AG04450 (cell line): ENCODE measurements at regions not wholly inside any gene's neighbourhood (a gene's known extent, or its start where the extent isn't known, plus 50 kb on each side); places are given as distances from the start of the nearest gene placed in this dataset.

Experiments used
- CTCF ChIA-PET: fragments of 300-600, 350-600 bp; formaldehyde crosslinking; extraction: SDS; loops from one replicate; lab custom pipeline; 2022; ENCODE audit warnings: antibody characterized with exemption, inconsistent platforms; lab: Charles Lee
- POLR2A ChIA-PET: fragments of 350-600 bp; formaldehyde crosslinking; extraction: SDS; loops from one replicate; lab custom pipeline; 2021; ENCODE audit warnings: antibody characterized with exemption, inconsistent platforms; lab: Yijun Ruan, JAX
- DNase-seq: peaks from one replicate; pipeline ENCODE4 v3.0.0-alpha.2; 2011; ENCODE audit warnings: low read depth, low spot score
- H3K27ac ChIP-seq: one replicate; pipeline ENCODE4 v1.5.1; 2012; ENCODE audit warnings: low read depth, low read length, control low read depth
- H3K27me3 ChIP-seq: one replicate; pipeline ENCODE4 v1.6.0; 2012; ENCODE audit warnings: low read length; ENCODE audit not compliant: control insufficient read depth, insufficient read depth
- H3K4me3 ChIP-seq: 2 replicates; pipeline ENCODE4 v1.5.1; 2011; ENCODE audit warnings: mild to moderate bottlenecking, low read depth, low read length, control low read depth
- H3K9me3 ChIP-seq: 2 replicates; pipeline ENCODE4 v1.5.1; 2012; ENCODE audit warnings: low read length; ENCODE audit not compliant: control insufficient read depth, insufficient read depth
- TF ChIP-seq, protein P1 (sequence below): IDR thresholded peaks from 2 replicates; pipeline ENCODE4 v1.5.1; 2011; ENCODE audit warnings: low read depth, low read length, control low read depth, inconsistent platforms

DNA sequence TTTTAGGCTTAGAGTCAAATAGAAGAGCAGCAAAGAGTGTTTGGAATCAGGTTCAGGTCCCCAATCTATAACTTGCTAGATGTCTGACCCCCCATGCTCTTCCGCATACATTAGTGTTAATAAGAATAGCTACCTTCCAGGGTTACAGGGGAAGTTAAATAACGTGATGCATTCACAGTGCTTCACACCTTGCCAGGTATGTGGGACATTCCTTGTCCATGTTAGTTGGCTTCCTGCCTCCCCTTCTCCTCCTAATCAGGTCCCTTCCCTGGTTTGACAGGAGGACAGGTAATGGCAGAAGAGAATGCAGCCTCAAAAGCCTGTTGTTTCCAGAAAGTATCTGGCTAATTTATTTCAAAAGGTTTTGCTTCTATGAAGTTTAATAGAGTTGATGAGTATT, 248.7 kb downstream of the MID1IP1 start:
- POLR2A ChIA-PET, result no interaction called here
- TF ChIP-seq, protein P1, sequence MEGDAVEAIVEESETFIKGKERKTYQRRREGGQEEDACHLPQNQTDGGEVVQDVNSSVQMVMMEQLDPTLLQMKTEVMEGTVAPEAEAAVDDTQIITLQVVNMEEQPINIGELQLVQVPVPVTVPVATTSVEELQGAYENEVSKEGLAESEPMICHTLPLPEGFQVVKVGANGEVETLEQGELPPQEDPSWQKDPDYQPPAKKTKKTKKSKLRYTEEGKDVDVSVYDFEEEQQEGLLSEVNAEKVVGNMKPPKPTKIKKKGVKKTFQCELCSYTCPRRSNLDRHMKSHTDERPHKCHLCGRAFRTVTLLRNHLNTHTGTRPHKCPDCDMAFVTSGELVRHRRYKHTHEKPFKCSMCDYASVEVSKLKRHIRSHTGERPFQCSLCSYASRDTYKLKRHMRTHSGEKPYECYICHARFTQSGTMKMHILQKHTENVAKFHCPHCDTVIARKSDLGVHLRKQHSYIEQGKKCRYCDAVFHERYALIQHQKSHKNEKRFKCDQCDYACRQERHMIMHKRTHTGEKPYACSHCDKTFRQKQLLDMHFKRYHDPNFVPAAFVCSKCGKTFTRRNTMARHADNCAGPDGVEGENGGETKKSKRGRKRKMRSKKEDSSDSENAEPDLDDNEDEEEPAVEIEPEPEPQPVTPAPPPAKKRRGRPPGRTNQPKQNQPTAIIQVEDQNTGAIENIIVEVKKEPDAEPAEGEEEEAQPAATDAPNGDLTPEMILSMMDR, result no peak
- CTCF ChIA-PET, result no interaction called here

DNA sequence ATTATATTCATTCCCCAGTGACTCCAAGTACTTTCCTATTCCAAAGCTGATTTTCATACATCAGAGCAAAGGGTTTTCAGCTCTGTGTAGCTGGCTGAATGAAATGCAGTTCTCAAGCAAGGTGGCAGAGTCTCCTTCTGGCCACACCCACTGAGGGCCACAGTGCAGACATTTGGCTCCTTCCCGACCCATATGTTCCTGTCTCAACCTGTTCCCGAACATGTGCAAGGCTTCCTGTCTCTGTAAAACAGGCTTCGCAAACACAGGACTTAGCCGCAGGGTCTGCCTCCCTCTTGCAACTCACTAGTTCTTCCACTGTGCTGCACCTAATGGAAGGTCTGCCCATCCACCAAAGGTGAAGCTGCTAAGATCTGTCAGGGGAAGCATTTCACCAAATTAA, 249.2 kb downstream of the MID1IP1 start:
- Histone ChIP-seq H3K4me3 (no peak overlapping the region), H3K27me3 (no peaks in the 10 kb centered on the region), H3K27ac (no peak overlapping the region), H3K9me3 (no peaks in the 10 kb centered on the region)
- ChIA-PET POLR2A (no interaction called here), CTCF (no interaction called here)
- TF ChIP-seq, protein P1, result no peak
- DNase-seq, result no peak

More for the DNA sequence above, 248.7 kb downstream of the MID1IP1 start:
- no peak for DNase-seq
- no peak overlapping the region for H3K27ac ChIP-seq
- no peaks in the 10 kb centered on the region for H3K9me3 ChIP-seq
- H3K27me3 ChIP-seq, result no peaks in the 10 kb centered on the region
- H3K4me3 ChIP-seq, result no peak overlapping the region

DNA sequence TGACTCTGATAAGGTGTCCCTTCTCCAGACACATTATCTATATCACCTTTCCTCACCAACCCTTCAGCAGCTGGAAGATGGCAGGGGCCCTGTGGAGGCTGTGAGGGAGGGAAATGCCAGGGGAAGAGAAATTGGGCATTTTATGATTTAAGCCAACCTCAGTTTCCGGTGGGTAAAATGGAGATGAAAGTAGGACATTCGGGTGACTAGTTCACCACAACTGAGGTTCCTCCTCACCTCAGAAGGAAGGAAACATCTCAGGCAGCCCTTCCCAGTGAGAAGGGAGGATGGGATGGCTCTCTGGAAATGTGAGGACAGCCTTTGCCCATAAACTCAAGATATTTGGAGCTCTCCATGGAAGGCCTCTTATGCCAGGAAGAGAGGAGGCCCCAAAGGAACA, 251.5 kb downstream of the MID1IP1 start:
- no peaks in the 10 kb centered on the region for H3K27me3 ChIP-seq
- no peak overlapping the region for H3K27ac ChIP-seq
- H3K9me3 ChIP-seq, result no peaks in the 10 kb centered on the region
- TF ChIP-seq, protein P1, result no peak
- DNase-seq, result no peak
- no peak overlapping the region for H3K4me3 ChIP-seq
- POLR2A ChIA-PET, result no interaction called here
- CTCF ChIA-PET, result no interaction called here

DNA sequence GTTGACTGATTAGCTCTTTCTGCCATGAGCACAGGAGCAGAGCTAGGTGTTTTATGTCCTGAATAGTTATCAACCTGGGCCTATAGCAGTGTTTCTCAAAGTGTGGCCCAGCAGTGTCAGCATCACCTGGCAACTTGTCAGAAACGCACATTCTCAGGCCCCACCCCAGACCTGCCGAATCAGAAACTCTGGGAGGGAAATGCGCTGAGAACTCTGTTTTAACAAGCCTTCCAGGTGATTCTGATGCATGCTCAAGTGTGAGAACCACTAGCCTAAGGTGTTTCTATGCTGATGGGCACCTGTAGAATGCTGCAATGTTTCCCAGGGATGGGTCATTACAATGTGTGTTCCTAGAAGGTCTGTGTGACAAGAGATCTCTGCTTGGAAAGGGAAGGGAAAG, 257.5 kb downstream of the MID1IP1 start:
- Histone ChIP-seq H3K9me3 (no peaks in the 10 kb centered on the region), H3K27me3 (no peaks in the 10 kb centered on the region), H3K27ac (no peak overlapping the region), H3K4me3 (no peak overlapping the region)
- POLR2A ChIA-PET, result no interaction called here
- no peak for DNase-seq
- TF ChIP-seq, protein P1, result no peak
- CTCF ChIA-PET, result no interaction called here

DNA sequence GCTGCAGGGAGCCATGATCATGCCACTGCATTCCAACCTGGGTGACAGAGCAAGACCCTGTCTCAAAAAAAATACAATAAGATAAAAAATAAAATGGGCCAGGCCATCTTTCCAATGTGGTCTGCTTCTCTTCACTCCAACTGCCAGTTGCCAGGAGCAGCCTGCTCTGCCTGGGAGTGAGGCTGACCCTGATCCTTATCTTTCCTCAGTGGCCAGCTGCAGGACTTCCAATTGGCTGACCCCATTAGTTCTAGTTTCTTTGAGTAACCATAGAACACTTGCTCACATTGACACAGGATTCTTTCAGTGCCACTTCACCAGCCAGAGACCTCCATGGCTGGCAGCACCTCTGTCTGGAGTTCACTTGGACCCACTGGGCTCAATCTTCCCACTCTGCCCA, 258.6 kb downstream of the MID1IP1 start:
- Histone ChIP-seq H3K9me3 (no peaks in the 10 kb centered on the region), H3K4me3 (no peak overlapping the region), H3K27ac (no peak overlapping the region), H3K27me3 (no peaks in the 10 kb centered on the region)
- DNase-seq, result no peak
- POLR2A ChIA-PET, result no interaction called here
- CTCF ChIA-PET, result no interaction called here
- TF ChIP-seq, protein P1, result no peak
